ENCODE measurements at regions not wholly inside any gene's neighbourhood (a gene's known extent, or its start where the extent isn't known, plus 50 kb on each side); places are given as distances from the start of the nearest gene placed in this dataset.

DNA sequence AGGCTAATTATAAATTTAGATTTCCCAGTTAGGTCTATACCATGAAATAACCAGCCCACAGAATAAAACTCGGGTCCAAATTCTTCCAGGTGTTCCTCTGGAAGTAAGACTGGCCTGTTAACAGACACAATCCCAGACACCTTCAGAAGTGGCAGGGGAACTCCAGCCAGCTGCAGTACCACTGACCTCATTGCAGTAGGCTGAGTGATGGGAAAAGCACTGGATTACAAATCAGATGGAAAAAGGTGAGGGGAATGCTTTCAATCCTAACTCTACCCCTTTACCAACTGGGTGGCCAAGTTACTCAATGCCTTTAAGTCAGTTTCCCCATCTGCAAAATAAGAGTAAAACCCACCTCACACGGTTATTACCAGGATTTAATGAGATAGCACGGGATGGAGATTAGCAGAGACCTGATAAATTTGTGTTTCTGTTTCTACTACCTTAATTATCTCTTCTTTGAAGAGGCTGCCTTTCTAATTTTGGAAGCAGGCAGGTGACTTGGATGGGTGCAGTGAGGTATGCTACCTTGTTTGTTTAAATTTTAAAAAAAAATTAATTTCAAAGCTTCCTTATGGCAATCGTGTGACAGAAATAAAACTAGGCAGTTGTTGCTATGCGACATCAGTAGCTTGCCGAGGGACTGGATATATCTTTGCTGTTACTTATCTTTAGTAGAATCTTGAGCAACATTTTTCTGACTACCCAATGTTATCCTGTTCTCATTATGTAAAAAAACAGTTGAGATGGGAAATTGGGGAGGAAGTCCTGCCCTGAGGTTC is 167.3 kb upstream of the GRIN2B start:
- no peak for DNase-seq (ENCODE audit: low read depth in 2 of 2)

- no peak for DNase-seq (ENCODE audit: low read depth in 2 of 2)
Observed at GRCh38 chr12:14153803-14154202, 172.4 kb upstream of the GRIN2B start.

DNA sequence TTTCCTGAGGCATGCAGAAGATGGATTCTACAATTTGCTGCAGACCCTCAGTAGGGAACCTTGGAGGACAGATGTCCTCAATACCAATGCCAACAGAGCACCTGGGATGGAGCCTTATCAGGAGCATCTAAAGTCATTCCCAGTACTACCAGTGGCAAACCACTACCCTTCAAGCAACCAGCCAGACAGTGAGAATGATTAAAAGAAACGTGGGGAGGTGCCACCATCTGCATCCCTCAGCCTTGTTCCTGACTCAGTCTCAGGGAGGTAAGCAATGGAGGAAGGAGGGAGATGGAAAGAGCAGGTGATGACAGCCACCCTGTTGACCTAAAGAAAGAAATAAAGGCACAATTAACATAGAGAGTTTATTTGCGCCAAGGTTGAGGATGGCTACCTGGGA is 175.2 kb upstream of the GRIN2B start:
- no peak for DNase-seq (ENCODE audit: low read depth in 2 of 2)

GRCh38 chr12:14157088-14157747 is 175.8 kb upstream of the GRIN2B start:
- no peak for DNase-seq (ENCODE audit: low read depth in 2 of 2)

GRCh38 chr12:14164266-14164665 is 182.9 kb upstream of the GRIN2B start:
- no peak for DNase-seq (ENCODE audit: low read depth in 2 of 2)

- peak in 1 of 2 donors; percentile 3 for DNase-seq (ENCODE audit: low read depth in 2 of 2)
Observed at GRCh38 chr12:14167005-14167628, 185.7 kb upstream of the GRIN2B start.

DNA sequence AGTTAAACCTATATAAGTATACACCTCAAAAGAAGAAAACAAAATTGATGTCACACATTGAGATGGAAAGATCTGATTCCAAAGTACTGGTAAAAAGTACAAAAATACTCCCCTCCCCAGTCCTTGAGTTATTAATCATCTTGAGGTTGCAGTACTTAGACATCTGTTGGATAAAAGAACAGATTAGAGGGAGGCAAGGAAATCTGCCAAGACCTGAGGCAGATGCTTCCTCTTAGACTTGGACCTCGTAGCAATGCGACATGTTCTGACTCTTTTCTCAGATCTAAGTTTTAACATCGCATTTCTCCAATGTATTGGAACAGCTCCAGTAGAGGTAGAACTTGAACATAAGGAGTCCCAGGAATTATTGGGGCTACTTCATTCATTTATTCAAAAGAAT is 187.9 kb upstream of the GRIN2B start:
- no peak for DNase-seq (ENCODE audit: low read depth in 2 of 2)

- no peak for DNase-seq (ENCODE audit: low read depth in 2 of 2)
Observed at GRCh38 chr12:14171106-14171505, 189.7 kb upstream of the GRIN2B start.

DNA sequence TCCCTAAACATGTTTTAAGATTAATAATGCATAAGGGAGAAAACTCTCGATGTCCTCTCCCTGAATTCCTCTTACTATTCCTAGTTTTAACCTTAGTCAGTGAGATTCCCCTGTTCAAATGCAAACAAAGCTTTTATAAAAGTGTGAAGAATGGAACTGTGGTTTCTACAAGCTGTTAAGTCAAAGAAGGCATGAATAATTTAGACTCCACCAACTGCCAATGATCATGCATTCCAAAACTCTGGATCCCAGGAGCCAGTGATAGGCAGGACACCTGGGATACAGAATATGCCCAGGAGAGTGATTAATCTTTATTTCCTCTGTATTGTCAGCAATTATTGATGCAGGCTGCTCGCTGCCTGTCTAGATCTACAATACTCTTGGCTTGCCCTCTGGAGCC is 190.3 kb upstream of the ATF7IP start:
- DNase-seq (ENCODE audit: low read depth in 2 of 2), result no peak

- no peak for DNase-seq (ENCODE audit: low read depth in 2 of 2)
Observed at GRCh38 chr12:14185427-14186192, 179.9 kb upstream of the ATF7IP start.

- DNase-seq (ENCODE audit: low read depth in 2 of 2), result no peak
Observed at GRCh38 chr12:14186193-14186502, 179.3 kb upstream of the ATF7IP start.

DNA sequence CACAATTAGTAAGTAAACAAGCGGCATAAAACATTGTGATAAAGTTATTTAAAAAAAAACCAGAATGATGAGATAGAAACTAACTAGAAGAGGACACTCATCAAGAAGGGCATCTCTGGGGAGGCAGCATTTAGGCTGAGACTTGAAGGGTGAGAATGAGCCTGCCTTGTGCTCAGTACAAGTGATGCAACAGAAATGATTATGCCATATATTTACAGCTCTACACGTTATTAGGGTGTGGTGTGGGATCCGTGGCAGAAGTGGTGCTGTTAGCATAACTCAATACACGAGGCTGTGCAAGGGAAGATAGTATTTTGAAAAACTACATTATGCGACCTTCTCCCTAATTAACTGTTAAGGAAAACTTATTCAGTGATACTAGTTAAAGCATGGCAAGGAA is 178.5 kb upstream of the ATF7IP start:
- DNase-seq (ENCODE audit: low read depth in 2 of 2), result no peak

DNA sequence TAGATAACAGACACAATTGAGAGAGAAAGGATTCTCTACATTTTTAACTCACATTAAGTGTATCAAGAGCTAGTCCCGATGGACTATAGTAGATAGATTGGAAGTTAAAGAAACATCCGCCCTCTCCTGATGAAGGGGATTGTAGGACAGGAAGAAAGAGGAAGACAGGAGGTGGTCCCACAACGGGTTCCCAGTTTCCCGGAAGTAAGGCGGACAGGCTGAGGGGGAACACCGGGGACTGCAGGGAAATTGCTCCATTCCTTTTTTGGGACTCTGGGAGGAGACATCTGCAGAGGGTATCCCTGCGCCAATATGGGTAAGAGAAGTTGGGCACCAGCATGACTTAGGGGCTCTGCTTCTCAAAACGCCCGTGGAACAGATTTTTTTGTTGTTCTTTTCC is 177.5 kb upstream of the ATF7IP start:
- no peak for DNase-seq (ENCODE audit: low read depth in 2 of 2)

DNA sequence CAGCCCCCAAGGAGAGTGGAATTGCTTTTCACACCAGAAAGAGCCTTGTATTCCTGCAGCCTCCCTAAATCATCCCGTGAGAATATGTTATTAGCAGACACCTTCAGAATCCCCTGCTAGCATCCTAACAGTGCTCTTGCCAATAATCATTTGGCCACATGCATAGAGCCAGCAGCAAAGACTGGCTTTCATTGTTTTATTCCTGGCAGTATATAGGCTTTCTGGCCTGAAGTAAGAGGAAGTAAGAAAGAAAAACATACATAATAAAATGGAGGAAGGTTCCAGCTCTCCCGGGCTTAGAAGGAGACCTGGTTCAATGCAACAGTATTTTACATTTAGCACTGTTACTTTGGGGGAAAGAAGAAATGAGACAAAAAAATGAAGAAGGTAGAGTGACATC is 176.7 kb upstream of the ATF7IP start:
- no peak for DNase-seq (ENCODE audit: low read depth in 2 of 2)

GRCh38 chr12:14190694-14191093 is 174.8 kb upstream of the ATF7IP start:
- DNase-seq (ENCODE audit: low read depth in 2 of 2), result no peak

GRCh38 chr12:14191612-14192011 is 173.9 kb upstream of the ATF7IP start:
- DNase-seq (ENCODE audit: low read depth in 2 of 2), result no peak

DNA sequence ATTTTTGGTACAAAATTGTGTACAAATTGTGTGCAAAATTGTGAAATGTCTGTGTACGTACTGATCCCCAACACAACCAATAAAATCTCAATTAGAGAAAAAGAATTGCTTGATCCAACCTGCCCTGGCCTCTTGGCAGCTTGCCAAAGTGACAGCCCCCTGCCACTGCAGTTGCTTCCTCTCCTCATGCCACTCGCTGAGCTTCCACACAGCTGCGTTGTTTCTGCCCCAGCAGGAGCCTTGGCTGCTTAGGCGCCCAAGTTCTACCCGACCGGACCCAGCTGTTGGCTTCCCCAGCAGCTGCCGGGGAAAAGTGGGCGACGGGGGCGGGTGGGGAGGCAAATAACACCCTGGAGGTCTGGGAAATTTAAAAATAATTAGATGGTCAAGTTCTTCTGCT is 171.8 kb upstream of the ATF7IP start:
- DNase-seq (ENCODE audit: low read depth in 2 of 2), result no peak

GRCh38 chr12:14194572-14194971 is 170.9 kb upstream of the ATF7IP start:
- DNase-seq (ENCODE audit: low read depth in 2 of 2), result no peak

- no peak for DNase-seq (ENCODE audit: low read depth in 2 of 2)
Observed at GRCh38 chr12:14199455-14200198, 165.9 kb upstream of the ATF7IP start.

- no peak for DNase-seq (ENCODE audit: low read depth in 2 of 2)
Observed at GRCh38 chr12:14200598-14200997, 164.9 kb upstream of the ATF7IP start.

- DNase-seq (ENCODE audit: low read depth in 2 of 2), result no peak
Observed at GRCh38 chr12:14201291-14201690, 164.2 kb upstream of the ATF7IP start.

Data from stimulated activated CD8-positive, alpha-beta memory T cell treated with anti-CD3 and anti-CD28 coated beads, Interleukin-7, amount 100 ng/mL, for 1 hour (primary cell).